Mesothelial cell of epicardium (in vitro differentiated cells): ENCODE measurements at regions not wholly inside any gene's neighbourhood (a gene's known extent, or its start where the extent isn't known, plus 50 kb on each side); places are given as distances from the start of the nearest gene placed in this dataset.

ENCODE experiments used
- DNase-seq, 2 experiments: peaks; one replicate each; pipeline ENCODE4 v3.0.0; 2021; ENCODE audit warnings: low spot score in 2 of 2; ENCODE audit not compliant: unreplicated experiment in 2 of 2
- H3K27ac Mint-ChIP-seq: 2 replicates; pipeline ENCODE4 v1.8.0; 2021; ENCODE audit warnings: mixed read lengths
- H3K27me3 Mint-ChIP-seq: 2 replicates; pipeline ENCODE4 v1.8.0; 2021; ENCODE audit warnings: low read depth, mixed read lengths
- H3K36me3 Mint-ChIP-seq: 2 replicates; pipeline ENCODE4 v1.8.0; 2021; ENCODE audit warnings: mixed read lengths
- H3K4me1 Mint-ChIP-seq: 2 replicates; pipeline ENCODE4 v1.8.0; 2021; ENCODE audit warnings: mixed read lengths
- H3K4me3 Mint-ChIP-seq: 2 replicates; pipeline ENCODE4 v1.8.0; 2021; ENCODE audit warnings: mild to moderate bottlenecking, moderate library complexity, mixed read lengths
- H3K9me3 Mint-ChIP-seq: 2 replicates; pipeline ENCODE4 v1.8.0; 2021; ENCODE audit warnings: mixed read lengths
- TF ChIP-seq, protein P1 (sequence below): fragments of 200-600 bp; sonication (generic); IDR thresholded peaks from one replicate; pipeline ENCODE4 v1.5.0; 2021; ENCODE audit warnings: antibody characterized with exemption; ENCODE audit not compliant: unreplicated experiment

DNA sequence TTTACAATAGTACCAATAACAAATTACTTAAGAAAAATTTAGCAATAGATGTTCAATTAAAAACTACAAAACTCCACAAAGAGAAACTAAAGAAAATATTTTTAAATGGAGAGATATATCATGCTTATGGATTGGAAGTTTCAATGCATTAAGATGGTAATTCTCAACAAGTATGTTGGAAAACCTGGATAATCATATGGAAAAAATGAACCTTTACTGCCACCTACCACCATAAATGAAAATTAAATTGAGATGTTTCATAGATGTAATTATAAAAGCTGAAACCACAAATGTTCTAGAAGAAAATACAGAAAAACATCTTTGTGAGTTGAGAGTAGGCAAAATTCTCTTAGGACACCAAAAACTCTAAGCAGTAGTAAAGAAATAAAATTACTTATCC, 121.7 kb downstream of the ANKRD18B start:
- Mint-ChIP-seq H3K27ac (no peak overlapping the region), H3K36me3 (no peaks in the 10 kb centered on the region), H3K9me3 (no peaks in the 10 kb centered on the region), H3K4me1 (peaks cover 9% of the 10 kb centered on the region), H3K27me3 (peaks cover 31% of the 10 kb centered on the region), H3K4me3 (no peak overlapping the region)
- DNase-seq: no peak
- TF ChIP-seq, protein P1, sequence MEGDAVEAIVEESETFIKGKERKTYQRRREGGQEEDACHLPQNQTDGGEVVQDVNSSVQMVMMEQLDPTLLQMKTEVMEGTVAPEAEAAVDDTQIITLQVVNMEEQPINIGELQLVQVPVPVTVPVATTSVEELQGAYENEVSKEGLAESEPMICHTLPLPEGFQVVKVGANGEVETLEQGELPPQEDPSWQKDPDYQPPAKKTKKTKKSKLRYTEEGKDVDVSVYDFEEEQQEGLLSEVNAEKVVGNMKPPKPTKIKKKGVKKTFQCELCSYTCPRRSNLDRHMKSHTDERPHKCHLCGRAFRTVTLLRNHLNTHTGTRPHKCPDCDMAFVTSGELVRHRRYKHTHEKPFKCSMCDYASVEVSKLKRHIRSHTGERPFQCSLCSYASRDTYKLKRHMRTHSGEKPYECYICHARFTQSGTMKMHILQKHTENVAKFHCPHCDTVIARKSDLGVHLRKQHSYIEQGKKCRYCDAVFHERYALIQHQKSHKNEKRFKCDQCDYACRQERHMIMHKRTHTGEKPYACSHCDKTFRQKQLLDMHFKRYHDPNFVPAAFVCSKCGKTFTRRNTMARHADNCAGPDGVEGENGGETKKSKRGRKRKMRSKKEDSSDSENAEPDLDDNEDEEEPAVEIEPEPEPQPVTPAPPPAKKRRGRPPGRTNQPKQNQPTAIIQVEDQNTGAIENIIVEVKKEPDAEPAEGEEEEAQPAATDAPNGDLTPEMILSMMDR: no peak

DNA sequence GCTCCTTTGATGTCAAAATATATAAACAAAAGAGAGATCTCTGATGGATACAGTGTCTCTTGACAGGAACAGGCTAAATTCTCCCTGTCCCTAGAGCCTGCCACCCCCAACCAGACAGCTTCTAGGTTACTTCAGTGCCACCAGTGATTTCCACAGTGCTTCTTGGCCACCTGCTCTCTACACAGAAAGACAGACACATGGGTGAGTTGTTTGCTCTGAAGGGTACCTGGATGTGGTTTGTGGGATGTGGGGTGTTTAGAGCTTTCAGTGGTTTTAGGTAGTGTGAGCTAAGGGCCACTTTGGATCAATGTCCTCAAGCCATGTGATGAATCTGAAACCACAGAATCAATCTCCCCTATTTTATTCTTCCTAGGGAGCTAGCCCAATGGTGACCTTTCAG, 125.4 kb downstream of the ANKRD18B start:
- Mint-ChIP-seq H3K4me3 (no peak overlapping the region), H3K9me3 (no peaks in the 10 kb centered on the region), H3K36me3 (no peaks in the 10 kb centered on the region), H3K4me1 (peaks cover 12% of the 10 kb centered on the region), H3K27ac (no peak overlapping the region), H3K27me3 (peaks cover 14% of the 10 kb centered on the region)
- TF ChIP-seq, protein P1: no peak
- no peak for DNase-seq

DNA sequence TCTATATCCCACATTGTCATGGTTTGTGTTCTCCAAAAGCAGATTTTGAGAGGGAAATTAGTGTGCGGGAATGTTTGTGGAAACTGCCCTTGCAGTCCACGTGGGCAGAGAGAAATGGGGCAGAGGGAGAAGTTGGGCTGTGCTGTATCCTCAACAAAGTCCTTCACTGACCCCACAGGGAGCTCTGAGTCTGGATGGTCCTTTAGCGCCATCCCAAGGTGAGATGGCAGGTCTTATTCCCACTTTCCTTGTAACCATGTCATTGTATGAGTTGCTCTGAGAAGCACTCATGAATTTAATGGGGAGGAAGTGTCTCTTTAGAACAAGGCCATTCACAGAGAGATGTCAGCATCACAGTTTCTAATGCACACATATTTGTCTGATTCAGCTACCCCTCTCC, 127.1 kb downstream of the ANKRD18B start:
- Mint-ChIP-seq H3K9me3 (no peaks in the 10 kb centered on the region), H3K27me3 (peaks cover 14% of the 10 kb centered on the region), H3K36me3 (no peaks in the 10 kb centered on the region), H3K4me3 (no peak overlapping the region), H3K27ac (no peak overlapping the region), H3K4me1 (peaks cover 12% of the 10 kb centered on the region)
- TF ChIP-seq, protein P1: no peak
- DNase-seq: no peak

DNA sequence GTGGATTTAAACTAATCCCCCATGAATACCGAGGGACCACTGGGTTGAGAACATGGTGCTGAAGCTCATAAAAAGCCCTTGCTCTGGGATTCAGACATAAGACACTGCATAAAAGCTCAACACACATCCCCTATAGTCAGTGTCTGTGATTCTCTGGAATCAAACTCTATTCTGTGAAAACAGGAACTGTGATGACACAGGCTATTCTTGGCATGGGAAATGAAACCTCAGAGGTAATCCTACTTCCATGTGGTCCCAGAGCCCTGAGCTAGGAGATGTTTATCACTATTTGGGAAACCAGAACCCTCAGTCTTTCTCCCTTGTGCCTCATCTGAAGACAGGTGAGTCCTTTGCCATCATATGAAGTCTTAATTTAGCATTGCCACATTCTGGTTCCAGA, 135.4 kb upstream of the PRSS3 start:
- Mint-ChIP-seq H3K4me1 (peaks cover 7% of the 10 kb centered on the region), H3K4me3 (no peak overlapping the region), H3K9me3 (no peaks in the 10 kb centered on the region), H3K27ac (no peak overlapping the region), H3K36me3 (no peaks in the 10 kb centered on the region), H3K27me3 (peaks cover 28% of the 10 kb centered on the region)
- DNase-seq: no peak
- TF ChIP-seq, protein P1: no peak

DNA sequence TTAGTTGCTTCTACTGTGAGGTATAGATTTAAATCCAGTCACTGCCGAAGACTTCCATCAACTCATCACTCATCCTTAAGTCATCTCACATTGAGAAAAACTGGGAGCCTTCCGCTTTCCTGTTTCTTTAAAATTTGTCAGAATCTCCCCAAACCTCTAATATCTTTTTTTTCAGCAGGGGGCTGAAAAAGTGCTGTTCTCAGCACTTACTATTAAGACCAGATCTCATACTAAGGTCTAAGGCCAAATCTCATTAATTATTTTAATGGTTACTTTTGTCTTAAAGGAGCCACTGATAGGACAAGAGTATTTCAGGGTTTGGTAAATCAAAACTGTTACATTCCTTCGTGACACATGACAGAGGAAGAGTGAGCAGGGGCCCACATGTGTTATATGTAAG, 134.6 kb upstream of the PRSS3 start:
- Mint-ChIP-seq H3K36me3 (no peaks in the 10 kb centered on the region), H3K27ac (no peak overlapping the region), H3K9me3 (no peaks in the 10 kb centered on the region), H3K4me3 (no peak overlapping the region), H3K27me3 (peaks cover 28% of the 10 kb centered on the region), H3K4me1 (peaks cover 7% of the 10 kb centered on the region)
- no peak for DNase-seq
- TF ChIP-seq, protein P1: no peak

DNA sequence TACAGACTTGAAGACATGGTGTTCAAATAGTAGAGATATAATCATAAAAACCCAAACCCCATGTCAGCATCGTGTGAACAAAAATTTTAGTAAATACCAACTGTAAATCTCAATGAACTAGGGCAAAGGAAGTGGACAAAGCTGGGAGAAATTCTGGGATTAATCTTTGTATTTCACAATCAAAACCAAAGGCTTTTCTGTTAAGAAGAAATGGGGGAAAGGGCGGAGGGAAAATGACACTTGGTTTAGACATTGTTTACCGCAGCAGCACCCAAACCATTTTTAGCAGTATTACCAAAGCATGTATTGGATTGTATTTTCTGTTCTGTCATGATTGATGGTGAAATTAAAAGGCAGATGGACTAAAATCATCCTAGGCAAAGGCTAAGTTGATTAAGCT, 134.2 kb upstream of the PRSS3 start:
- H3K27ac Mint-ChIP-seq: no peak overlapping the region
- peaks cover 7% of the 10 kb centered on the region for H3K4me1 Mint-ChIP-seq
- TF ChIP-seq, protein P1: no peak
- DNase-seq: no peak
- H3K9me3 Mint-ChIP-seq: no peaks in the 10 kb centered on the region
- H3K4me3 Mint-ChIP-seq: no peak overlapping the region
- no peaks in the 10 kb centered on the region for H3K36me3 Mint-ChIP-seq
- peaks cover 28% of the 10 kb centered on the region for H3K27me3 Mint-ChIP-seq
